ENCODE measurements at regions not wholly inside any gene's neighbourhood (a gene's known extent, or its start where the extent isn't known, plus 50 kb on each side); places are given as distances from the start of the nearest gene placed in this dataset.
A peak's percentile ranks its signal among the peaks of the same experiment; 100 is the strongest.

- no peak for DNase-seq
Observed at GRCh38 chr2:180733330-180733729, 247.1 kb upstream of the UBE2E3 start.

GRCh38 chr2:180732337-180732736 lies 248.1 kb upstream of the UBE2E3 start:
- DNase-seq: no peak

GRCh38 chr2:180730976-180731375 lies 249.4 kb upstream of the UBE2E3 start:
- no peak for DNase-seq

GRCh38 chr2:180728928-180729559 lies 251.4 kb upstream of the UBE2E3 start:
- no peak for DNase-seq

GRCh38 chr2:180723712-180724111 lies 256.7 kb upstream of the UBE2E3 start:
- no peak for DNase-seq

- no peak for DNase-seq
Observed at GRCh38 chr2:180722551-180723239, 257.7 kb upstream of the UBE2E3 start.

GRCh38 chr2:180720829-180721228 lies 259.6 kb upstream of the UBE2E3 start:
- DNase-seq: no peak

GRCh38 chr2:180717588-180717987 lies 262.8 kb upstream of the UBE2E3 start:
- no peak for DNase-seq

GRCh38 chr2:180716186-180717180 lies 263.9 kb upstream of the UBE2E3 start:
- DNase-seq: no peak

- peak; percentile 8 for DNase-seq
Observed at GRCh38 chr2:180715044-180715443, 265.4 kb upstream of the UBE2E3 start.

GRCh38 chr2:180709392-180710145 lies 270.8 kb upstream of the UBE2E3 start:
- DNase-seq: no peak

GRCh38 chr2:180707884-180708205 lies 272.6 kb upstream of the UBE2E3 start:
- DNase-seq: no peak

- DNase-seq: no peak
Observed at GRCh38 chr2:180707175-180707883, 273.1 kb upstream of the UBE2E3 start.

- no peak for DNase-seq
Observed at GRCh38 chr2:180706694-180707093, 273.7 kb upstream of the UBE2E3 start.

GRCh38 chr2:180705551-180705950 lies 274.9 kb upstream of the UBE2E3 start:
- no peak for DNase-seq

GRCh38 chr2:180705122-180705521 lies 275.3 kb upstream of the UBE2E3 start:
- DNase-seq: no peak

GRCh38 chr2:180699657-180700361 lies 280.6 kb upstream of the UBE2E3 start:
- DNase-seq: no peak

GRCh38 chr2:180698668-180699067 lies 281.7 kb upstream of the UBE2E3 start:
- no peak for DNase-seq

GRCh38 chr2:180695586-180696401 lies 284.6 kb upstream of the UBE2E3 start:
- no peak for DNase-seq

All from NCI-H2029 treated with DMSO at 0.1 percent for 48 hours (cell line).